GM21717 (cell line): ENCODE measurements at regions not wholly inside any gene's neighbourhood (a gene's known extent, or its start where the extent isn't known, plus 50 kb on each side); places are given as distances from the start of the nearest gene placed in this dataset.
"Not testable (repeated sequence)": the region's sequence is repeated elsewhere in the genome, so short reads cannot be mapped to it uniquely, and the experiment has no call there.

ENCODE experiments used
- ATAC-seq: cut with Tn5 transposase; IDR thresholded peaks from one replicate; pipeline ENCODE4 v1.9.1; 2021; ENCODE audit warnings: mild to moderate bottlenecking, moderate library complexity; ENCODE audit not compliant: unreplicated experiment

GRCh38 chr5:71905834-71906711 is 187.0 kb downstream of the CARTPT start:
- ATAC-seq, result no peak

- ATAC-seq, result no peak
Observed at GRCh38 chr5:71907001-71907588, 188.0 kb downstream of the CARTPT start.

GRCh38 chr5:71907608-71908145 is 188.6 kb downstream of the CARTPT start:
- no peak for ATAC-seq

- no peak for ATAC-seq
Observed at GRCh38 chr5:71910741-71911140, 191.7 kb downstream of the CARTPT start.

- no peak for ATAC-seq
Observed at GRCh38 chr5:71912021-71912420, 192.9 kb downstream of the CARTPT start.

GRCh38 chr5:71914281-71914680 is 193.0 kb upstream of the MAP1B start:
- no peak for ATAC-seq

DNA sequence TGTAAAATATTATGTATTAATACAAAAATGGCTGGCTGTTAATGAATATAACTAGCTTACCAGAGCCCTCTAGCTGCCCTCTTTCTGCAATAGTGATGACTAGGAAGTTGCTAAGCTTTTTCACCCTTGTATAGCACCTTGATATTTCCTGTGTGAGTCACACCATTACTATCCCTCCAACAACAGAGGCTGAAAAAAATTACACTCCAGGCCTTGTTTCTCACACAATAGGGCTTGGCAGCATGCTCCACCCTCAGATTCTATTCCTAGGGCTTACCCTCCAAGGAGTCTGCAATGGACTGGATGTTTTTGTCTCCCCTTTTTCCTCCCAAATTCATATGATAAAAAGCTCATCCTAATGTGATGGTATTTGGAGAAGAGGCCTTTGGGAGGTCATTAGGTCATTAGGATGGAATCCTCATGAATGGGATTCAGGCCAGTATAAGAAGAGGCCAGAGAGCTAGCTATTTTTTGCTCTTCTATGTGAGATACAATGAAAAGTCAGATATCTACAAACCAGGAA is 184.6 kb upstream of the MAP1B start:
- ATAC-seq, result no peak

GRCh38 chr5:71923755-71924154 is 183.5 kb upstream of the MAP1B start:
- ATAC-seq, result no peak

- no peak for ATAC-seq
Observed at GRCh38 chr5:71924325-71924724, 182.9 kb upstream of the MAP1B start.

DNA sequence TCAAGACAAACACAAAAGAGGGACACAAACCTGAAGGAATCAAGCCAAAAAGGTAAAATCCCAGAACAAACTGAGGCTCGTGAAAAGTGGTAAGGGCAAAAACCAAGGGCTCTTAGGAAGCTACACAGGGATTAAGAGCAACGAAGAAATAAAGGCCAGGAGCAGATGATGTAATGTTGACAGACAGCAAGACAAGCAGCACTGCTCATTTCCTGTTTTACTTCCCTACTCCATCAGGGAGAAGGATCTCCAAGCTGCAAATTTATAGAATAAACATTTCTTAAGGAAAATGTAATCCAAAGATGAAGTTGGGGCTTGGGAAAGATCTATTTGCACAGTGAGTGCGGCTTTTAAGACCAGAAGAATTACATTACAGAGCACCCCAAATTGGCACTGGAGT is 182.3 kb upstream of the MAP1B start:
- ATAC-seq, result no peak

GRCh38 chr5:71925608-71926091 is 181.6 kb upstream of the MAP1B start:
- ATAC-seq, result no peak

GRCh38 chr5:71929003-71929402 is 178.3 kb upstream of the MAP1B start:
- ATAC-seq, result no peak

- not testable (repeated sequence) for ATAC-seq
Observed at GRCh38 chr5:71930554-71930953, 176.7 kb upstream of the MAP1B start.

GRCh38 chr5:71932131-71932654 is 175.1 kb upstream of the MAP1B start:
- ATAC-seq, result no peak

GRCh38 chr5:71932655-71933338 is 174.5 kb upstream of the MAP1B start:
- no peak for ATAC-seq

DNA sequence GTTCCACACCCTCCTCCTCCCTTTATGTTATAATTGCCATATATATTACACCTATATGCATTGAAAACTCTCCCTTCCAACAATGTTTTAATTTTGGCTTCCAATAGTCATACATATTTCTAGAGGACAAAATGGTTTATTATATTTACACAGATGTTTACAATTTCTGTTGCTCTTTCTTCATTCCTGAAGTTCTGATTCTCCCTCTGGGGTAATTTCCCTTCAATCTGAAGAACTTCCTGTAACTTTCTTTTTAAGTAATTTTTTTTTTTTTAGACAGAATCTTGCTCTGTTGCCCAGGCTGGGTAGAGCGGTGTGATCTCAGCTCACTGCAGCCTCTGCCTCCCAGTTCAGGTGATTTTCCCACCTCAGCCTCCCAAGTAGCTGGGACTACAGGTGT is 173.0 kb upstream of the MAP1B start:
- ATAC-seq, result no peak

GRCh38 chr5:71937921-71938698 is 169.2 kb upstream of the MAP1B start:
- ATAC-seq, result no peak

- ATAC-seq, result no peak
Observed at GRCh38 chr5:71938895-71939294, 168.4 kb upstream of the MAP1B start.

DNA sequence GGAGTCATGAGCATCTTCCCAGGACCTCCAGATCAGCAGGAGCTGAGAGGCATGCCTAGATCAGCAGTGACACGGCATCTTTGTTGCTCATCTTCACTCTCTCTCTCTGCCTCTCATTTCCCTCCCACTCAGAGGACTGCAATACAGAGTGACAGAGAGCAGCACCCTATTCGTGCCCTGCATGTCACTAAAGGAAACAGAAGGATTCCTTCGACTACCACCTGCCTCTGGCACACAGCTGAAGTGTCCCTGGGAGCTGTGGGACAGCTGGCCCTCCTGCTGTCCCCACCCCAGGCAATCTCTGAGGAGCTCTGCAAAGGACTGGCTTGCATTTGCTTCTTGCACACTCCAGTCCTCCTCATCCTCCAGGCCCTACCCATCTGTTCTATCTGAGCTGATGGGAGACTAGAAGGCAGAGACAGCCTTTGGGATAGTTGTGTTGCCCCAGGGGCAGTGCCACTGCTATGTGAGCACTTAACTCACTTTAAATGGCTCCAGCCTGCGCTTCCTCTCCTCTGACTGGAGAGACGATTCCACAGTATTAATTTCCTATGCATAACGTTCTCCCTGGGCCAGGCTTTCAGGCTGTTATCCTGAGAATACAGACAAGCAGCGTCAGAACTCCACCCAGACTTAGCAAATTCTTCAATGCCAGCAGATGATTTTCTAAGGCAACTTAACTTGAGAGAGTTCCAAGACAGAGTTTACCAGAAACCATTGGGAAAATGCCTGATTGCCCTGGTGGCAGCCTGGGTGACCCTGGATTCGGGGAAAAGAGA is 167.6 kb upstream of the MAP1B start:
- no peak for ATAC-seq
